Skeletal muscle tissue (tissue), 3 donors: ENCODE measurements at regions not wholly inside any gene's neighbourhood (a gene's known extent, or its start where the extent isn't known, plus 50 kb on each side); places are given as distances from the start of the nearest gene placed in this dataset.

Source experiments
- H3K27ac ChIP-seq: one replicate; pipeline ENCODE4 v1.7.0; 2013; ENCODE audit warnings: mild to moderate bottlenecking, low read depth, low read length, inconsistent platforms
- H3K27me3 ChIP-seq, 3 donors: one replicate each; pipeline ENCODE4 v1.7.0; 2013; ENCODE audit warnings: low read length in 3 of 3; ENCODE audit not compliant: control insufficient read depth in 3 of 3, insufficient read depth in 3 of 3
- H3K36me3 ChIP-seq, 3 donors: one replicate each; pipeline ENCODE4 v1.7.0; 2013; ENCODE audit warnings: low read length in 3 of 3; ENCODE audit not compliant: control insufficient read depth in 3 of 3, insufficient read depth in 3 of 3
- H3K4me1 ChIP-seq, 3 donors: one replicate each; pipeline ENCODE4 v1.7.0; 2013; ENCODE audit warnings: low read length in 3 of 3, mild to moderate bottlenecking in 3 of 3; ENCODE audit not compliant: control insufficient read depth in 3 of 3, insufficient read depth in 3 of 3
- H3K4me3 ChIP-seq, 3 donors: one replicate each; pipeline ENCODE4 v1.7.0; 2013; ENCODE audit warnings: low read length in 3 of 3
- H3K9ac ChIP-seq, 3 donors: one replicate each; pipeline ENCODE4 v1.7.0; 2013; ENCODE audit warnings: low read length in 3 of 3, mild to moderate bottlenecking in 3 of 3, moderate library complexity in 2 of 3, low read depth in 1 of 3
- H3K9me3 ChIP-seq, 3 donors: one replicate each; pipeline ENCODE4 v1.7.0; 2013; ENCODE audit warnings: low read length in 3 of 3; ENCODE audit not compliant: control insufficient read depth in 3 of 3
- donor health status: Osteomylitis.

DNA sequence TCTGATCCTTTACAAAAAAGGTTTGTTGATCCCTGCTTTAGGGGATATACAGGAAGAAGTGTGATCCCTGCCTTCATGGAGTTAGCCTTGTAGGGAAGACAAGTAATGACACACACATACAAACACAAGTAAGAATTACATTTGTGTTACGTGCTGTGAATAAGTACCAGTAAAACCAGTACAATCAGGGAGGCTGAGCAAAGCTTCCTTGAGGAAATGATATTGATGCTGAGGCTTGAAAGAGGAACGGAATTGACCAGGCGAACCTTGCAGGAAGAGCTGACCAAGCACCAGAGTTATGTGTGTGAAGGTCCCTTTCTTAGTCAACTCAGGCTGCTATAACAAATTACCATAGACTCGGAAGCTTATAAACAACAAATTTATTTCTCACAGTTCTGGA, 83.6 kb upstream of the CACUL1 start:
- H3K36me3 ChIP-seq: no peaks in the 10 kb centered on the region
- H3K27ac ChIP-seq: no peak overlapping the region
- H3K4me1 ChIP-seq: no peaks in the 10 kb centered on the region
- H3K9me3 ChIP-seq: no peaks in the 10 kb centered on the region
- H3K4me3 ChIP-seq: no peak overlapping the region
- H3K27me3 ChIP-seq: no peaks in the 10 kb centered on the region
- H3K9ac ChIP-seq: no peak overlapping the region

DNA sequence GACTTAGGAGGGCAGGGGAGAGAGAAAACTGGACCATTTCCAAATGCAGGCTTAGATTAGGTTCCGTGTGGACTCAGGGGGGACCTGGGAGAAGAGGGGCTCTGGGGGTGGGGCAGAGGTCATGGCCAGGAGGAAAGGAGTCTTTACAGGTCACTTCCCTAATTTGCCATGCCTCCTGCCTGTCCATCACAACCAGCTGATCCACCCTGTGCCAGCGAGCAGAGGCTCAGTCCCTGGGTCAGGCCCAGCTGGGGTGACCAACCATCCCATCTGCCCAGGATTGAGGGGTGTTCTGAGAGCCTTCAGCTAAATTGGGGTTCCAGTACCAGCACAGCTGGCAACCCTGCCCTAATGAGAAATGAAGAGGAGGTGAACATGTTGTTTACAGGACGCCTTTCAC, 84.6 kb upstream of the CACUL1 start:
- no peak overlapping the region for H3K4me3 ChIP-seq
- peaks cover 4% of the 10 kb centered on the region in 3 donors for H3K4me1 ChIP-seq
- no peaks in the 10 kb centered on the region for H3K27me3 ChIP-seq
- no peaks in the 10 kb centered on the region for H3K36me3 ChIP-seq
- no peaks in the 10 kb centered on the region for H3K9me3 ChIP-seq
- H3K9ac ChIP-seq: no peak overlapping the region
- no peak overlapping the region for H3K27ac ChIP-seq

DNA sequence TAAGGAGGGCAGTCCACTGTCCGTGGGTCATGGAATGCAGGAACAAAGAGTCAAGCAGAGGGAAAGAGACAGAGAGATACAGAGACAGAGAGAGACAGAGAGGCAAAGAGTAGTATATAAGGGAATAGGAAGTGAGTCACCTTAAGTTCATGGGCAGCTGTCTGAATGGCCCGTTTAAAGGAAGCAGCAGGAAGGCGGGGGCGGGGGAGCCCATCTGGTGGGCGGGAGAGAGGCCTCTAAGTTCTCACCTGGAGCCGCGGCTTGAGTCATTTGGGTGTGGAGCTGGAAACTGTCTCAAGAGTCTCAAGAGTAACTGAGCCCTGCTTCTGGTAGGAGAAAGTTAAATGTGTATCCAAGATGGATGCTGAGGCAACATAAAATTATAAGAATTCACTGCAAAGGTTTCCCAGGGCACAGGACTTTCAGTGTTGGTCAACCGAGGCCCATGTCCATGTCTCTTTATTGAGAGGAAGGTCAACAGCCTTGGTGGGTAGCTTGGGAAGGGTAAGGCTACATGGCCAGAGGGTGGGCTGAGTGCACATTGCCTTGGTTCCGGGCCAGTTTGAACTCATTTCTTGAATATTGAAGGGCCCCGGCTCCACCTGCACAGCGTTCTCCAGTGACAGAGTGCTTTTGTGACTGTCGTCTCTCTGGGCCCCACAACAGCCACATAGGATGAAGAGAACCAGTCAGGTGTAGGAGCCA, 85.5 kb upstream of the CACUL1 start:
- Histone ChIP-seq H3K36me3 (no peaks in the 10 kb centered on the region), H3K4me1 (peaks cover 4 to 13% (median 9%) of the 10 kb centered on the region in 3 donors), H3K4me3 (no peak overlapping the region), H3K27me3 (no peaks in the 10 kb centered on the region), H3K9me3 (no peaks in the 10 kb centered on the region), H3K9ac (no peak overlapping the region), H3K27ac (no peak overlapping the region)

DNA sequence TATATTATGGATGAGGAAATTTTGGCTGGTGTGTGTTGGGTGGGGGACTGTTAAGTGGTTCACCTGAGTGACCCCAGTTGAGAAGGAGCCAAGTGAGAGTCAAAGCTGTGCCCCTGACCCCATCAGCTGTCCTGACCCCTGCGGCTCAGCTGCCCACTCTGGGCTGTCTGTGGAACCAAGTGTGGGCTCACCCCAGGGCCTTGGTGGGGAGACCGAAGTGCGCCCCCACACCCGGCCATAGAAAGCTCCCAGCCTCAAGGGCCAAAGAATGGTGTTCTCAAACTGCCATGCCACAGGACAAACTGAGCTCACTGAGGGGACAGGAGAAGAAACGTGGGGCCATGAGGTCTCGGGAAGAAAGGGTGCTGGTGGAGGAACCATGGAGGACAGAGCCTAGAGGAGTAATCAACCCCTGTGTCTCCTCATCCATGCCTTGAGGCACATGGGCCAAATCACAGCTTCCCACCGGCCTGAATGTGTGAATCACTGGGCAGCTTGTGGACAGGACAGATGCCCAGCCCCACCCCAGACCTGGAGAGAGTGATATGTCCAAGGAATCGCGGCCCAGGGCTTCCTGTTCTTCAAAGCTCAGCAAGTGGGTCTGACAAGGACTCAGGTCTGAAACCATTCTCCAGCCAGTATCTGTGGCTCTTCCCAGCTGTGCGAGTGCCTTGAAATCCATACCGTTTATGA, 86.2 kb upstream of the CACUL1 start:
- Histone ChIP-seq H3K36me3 (no peaks in the 10 kb centered on the region), H3K4me1 (peaks cover 4 to 16% (median 12%) of the 10 kb centered on the region in 3 donors), H3K4me3 (no peak overlapping the region), H3K9me3 (no peaks in the 10 kb centered on the region), H3K27me3 (no peaks in the 10 kb centered on the region), H3K9ac (no peak overlapping the region), H3K27ac (no peak overlapping the region)

DNA sequence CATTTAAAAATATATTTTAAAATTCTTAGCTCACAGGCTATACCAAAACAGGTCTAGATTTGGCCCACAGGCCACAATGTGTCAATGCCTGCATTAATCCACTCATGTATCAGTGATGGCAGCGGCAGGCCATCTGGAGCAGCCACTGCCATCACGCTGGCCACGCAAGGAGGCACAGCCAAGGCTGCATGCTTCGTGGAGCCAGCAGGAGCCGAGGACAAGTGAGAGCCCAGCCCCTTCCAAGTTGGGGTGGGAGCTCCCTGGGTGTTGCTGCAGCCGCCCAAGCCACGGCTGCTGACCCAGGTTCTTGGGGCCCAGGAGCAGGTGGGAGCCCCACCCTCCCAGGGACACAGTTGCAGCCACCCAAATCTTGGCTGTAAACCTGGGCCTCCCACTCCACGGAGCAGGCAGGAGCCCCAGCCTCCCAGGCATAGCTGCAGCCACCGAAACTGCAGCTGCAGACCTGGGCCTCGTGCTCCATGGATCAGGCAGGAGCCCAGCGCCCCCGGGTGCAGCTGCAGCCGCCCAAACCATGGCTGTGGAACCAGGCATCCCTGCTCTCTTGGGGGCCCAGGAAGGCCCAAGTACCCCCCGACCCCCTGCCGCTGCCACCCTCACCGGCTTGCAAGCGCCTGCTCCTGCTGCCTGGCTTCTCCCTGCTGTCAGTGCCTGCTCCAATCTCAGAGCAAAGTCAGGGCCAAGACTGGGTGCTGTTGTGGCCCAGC, 87.3 kb upstream of the CACUL1 start:
- Histone ChIP-seq H3K27me3 (no peaks in the 10 kb centered on the region), H3K4me1 (peaks cover 4 to 16% (median 12%) of the 10 kb centered on the region in 3 donors), H3K36me3 (no peaks in the 10 kb centered on the region), H3K9me3 (no peaks in the 10 kb centered on the region), H3K27ac (no peak overlapping the region), H3K9ac (no peak overlapping the region), H3K4me3 (no peak overlapping the region)

DNA sequence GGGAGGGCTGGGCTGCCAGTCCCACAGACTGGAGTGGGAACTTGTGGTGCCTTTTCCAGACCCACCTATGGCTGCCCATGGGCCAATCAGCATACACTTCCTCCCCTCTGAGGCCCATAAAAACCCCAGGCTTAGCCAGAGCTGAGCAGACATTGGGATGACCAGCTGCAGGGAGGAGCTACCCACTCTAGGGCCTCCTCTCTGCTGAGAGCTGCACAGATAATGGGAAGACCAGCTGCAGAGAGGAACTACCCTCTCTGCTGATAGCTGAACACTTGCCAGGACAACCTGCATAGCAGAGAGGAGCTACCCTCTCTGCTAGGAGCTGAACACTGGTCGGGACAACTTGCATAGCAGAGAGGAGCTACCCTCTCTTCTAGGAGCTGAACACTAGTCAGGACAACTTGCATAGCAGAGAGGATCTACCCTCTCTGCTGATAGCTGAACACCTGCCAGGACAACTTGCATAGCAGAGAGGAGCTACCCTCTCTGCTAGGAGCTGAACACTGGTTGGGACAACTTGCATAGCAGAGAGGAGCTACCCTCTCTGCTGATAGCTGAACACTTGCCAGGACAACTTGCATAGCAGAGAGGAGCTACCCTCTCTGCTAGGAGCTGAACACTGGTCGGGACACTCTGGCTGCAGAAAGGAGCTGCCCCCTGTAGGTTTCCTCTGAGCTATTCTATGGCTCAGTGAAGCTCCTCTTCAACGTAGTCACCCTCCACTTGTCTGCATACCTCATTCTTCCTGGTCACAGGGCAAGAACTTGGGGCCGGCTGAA, 88.3 kb upstream of the CACUL1 start:
- Histone ChIP-seq H3K36me3 (no peaks in the 10 kb centered on the region), H3K9ac (no peak overlapping the region), H3K4me3 (no peak overlapping the region), H3K27me3 (no peaks in the 10 kb centered on the region), H3K9me3 (no peaks in the 10 kb centered on the region), H3K27ac (no peak overlapping the region), H3K4me1 (peaks cover 4 to 16% (median 12%) of the 10 kb centered on the region in 3 donors)

DNA sequence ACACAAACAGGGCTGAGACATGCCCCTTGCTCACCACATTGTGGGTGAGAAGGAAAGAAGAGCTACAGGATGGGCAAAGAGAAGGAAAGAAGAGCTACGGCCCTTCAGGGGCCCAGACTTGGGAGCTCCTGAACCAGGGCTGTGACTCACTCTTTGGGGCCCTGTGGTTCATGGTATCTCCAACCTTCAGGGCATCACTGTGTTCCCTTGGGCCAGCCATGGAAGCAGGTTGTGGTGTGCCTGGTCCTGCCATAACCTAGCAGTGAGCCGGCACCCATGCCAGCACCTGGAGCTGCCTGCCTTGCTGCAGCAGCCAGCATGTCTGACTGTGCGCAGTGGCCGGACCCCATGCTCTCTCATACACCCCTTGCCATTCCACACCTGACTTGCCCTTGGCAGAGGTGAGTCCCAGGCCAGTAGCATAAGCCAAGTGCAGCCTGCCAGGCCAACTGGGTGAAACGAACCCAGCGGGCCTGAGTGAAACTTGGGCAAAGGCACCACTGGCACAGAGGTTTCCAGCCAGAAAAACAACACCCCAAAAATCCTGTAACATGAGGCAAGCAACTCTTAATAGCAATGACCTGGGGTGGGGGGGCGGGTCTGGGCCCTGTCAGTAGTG, 89.0 kb upstream of the CACUL1 start:
- no peak overlapping the region for H3K27ac ChIP-seq
- H3K9me3 ChIP-seq: no peaks in the 10 kb centered on the region
- no peak overlapping the region for H3K4me3 ChIP-seq
- no peaks in the 10 kb centered on the region for H3K36me3 ChIP-seq
- peaks cover 4 to 16% (median 12%) of the 10 kb centered on the region in 3 donors for H3K4me1 ChIP-seq
- H3K27me3 ChIP-seq: no peaks in the 10 kb centered on the region
- no peak overlapping the region for H3K9ac ChIP-seq

DNA sequence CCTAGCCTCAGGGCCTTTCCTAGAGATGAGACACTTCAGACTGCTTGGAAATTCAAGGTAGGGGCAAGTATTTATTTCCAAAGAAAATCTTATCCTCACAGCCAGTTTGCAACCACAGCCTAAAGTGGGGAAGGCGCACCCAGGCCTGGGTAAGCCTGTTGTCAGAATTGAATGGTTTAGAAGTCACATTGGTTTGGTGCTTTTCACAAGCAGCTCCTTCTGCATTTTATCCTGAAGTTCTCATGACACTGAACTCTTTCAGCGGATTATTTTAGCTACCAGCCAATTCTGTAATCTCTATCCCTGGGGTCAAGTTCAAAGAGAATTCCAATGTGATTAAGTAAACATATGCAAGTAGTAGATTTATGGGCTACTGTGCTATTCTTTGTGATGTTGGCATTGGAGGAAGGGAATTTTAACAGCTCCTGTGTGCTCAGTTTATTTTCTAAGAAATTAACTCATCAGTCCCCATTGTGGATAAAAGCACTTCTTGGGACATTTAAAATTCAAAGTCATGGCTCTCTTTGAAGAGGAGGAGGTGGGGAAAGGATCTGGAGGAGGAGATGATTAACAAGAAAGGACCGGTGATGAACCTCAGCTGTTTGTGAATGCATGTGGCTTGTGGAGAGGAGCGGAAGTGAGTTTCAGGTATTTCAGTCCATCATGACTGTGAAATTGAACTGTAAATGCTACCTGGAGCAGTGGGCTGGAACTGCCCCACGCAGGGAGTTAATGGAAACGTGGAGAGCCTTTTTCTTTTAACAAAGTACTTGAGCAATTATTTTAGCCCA, 90.2 kb upstream of the CACUL1 start:
- no peak overlapping the region for H3K27ac ChIP-seq
- H3K9ac ChIP-seq: no peak overlapping the region
- H3K27me3 ChIP-seq: no peaks in the 10 kb centered on the region
- no peak overlapping the region for H3K4me3 ChIP-seq
- H3K9me3 ChIP-seq: no peaks in the 10 kb centered on the region
- H3K36me3 ChIP-seq: no peaks in the 10 kb centered on the region
- peaks cover 4 to 16% (median 12%) of the 10 kb centered on the region in 3 donors for H3K4me1 ChIP-seq

DNA sequence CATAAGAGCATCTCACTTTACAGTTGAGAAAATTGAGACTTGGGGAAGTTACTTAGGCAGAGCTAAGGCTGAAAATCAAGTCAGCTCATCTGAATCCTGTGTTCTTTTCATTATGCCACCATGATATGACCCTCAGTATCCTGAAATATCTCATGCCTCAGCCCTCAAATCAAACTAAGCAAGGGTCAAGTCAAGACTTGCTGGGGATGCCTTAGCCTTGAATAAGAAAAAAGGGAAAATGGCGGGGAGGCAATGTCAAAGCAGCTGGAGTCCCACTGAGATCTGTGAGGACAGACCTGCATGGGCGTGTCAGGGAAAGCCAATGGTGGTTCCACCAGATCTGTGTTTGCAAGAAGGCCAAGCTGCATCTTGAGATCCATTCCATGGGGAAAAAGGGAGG, 91.0 kb upstream of the CACUL1 start:
- H3K27ac ChIP-seq: no peak overlapping the region
- H3K9ac ChIP-seq: no peak overlapping the region
- H3K4me3 ChIP-seq: no peak overlapping the region
- H3K9me3 ChIP-seq: no peaks in the 10 kb centered on the region
- H3K36me3 ChIP-seq: no peaks in the 10 kb centered on the region
- peaks cover 4 to 16% (median 12%) of the 10 kb centered on the region in 3 donors for H3K4me1 ChIP-seq
- H3K27me3 ChIP-seq: no peaks in the 10 kb centered on the region
